ENCODE measurements at regions not wholly inside any gene's neighbourhood (a gene's known extent, or its start where the extent isn't known, plus 50 kb on each side); places are given as distances from the start of the nearest gene placed in this dataset.

DNA sequence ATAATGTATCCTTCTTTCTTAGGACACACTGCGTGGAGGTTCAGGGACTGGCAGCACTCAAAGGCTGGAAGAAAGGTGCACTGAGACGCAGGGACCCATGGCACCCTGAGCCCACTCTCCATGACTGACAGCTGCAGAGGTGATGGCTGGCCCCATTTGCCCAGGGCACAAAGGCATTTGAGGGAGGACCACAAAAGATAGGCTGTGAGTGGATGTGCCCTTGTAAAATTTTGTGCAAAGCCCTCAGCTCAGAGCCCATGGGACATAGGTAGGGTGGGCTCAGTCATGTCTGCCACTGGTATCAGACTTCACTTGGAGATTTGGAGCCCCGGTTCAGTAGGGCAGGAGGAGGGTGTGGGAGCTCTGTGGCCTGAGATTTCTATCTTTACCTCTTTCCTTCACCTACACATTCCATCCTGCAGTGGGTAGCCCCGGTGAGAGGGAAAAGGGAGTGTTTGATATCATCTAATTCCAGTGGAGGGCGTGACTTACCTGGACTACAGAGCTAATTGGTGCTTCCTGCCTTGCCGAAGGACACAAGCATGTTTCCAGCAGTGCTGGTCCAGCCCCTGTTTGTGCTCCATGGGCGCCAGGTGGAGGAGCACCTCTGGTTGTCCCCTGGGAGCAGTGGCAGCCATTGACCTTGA, 312.2 kb downstream of the EN1 start:
- Histone ChIP-seq H3K9ac (ENCODE audit: low read depth in 1 of 2, low read length in 2 of 2) (no peak overlapping the region), H3K9me3 (ENCODE audit: control insufficient read depth in 1 of 2, low read length in 2 of 2) (no peaks in the 10 kb centered on the region), H3K4me1 (ENCODE audit: control insufficient read depth in 1 of 2, insufficient read depth in 2 of 2, low read length in 2 of 2) (no peaks in the 10 kb centered on the region), H3K27ac (ENCODE audit: low read depth, low read length) (no peak overlapping the region), H3K27me3 (ENCODE audit: control insufficient read depth in 1 of 2, insufficient read depth in 2 of 2, low read length in 2 of 2) (no peaks in the 10 kb centered on the region), H3K36me3 (ENCODE audit: control insufficient read depth in 1 of 2, insufficient read depth in 2 of 2, low read length in 2 of 2) (no peaks in the 10 kb centered on the region), H3K4me3 (ENCODE audit: low read depth in 1 of 2, low read length in 2 of 2) (no peak overlapping the region)

DNA sequence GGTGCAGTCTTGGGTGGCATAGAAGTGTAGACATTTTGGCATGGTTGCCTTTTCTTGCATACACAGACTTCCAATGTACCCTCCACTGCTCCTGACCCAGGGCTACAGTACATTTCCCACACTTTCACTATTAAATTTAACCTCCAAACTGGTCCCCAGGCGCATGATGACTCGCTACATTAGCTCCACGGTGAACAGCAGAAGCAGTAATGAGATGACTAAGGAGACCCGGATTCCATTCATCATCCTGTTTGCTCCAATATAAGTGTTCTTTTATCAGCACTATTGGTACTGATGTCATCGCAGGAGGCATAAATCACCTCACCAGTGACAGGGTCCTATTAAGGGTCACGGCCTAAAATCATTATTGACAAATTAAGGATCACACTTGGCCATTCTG, 316.5 kb downstream of the EN1 start:
- H3K27me3 ChIP-seq (ENCODE audit: control insufficient read depth in 1 of 2, insufficient read depth in 2 of 2, low read length in 2 of 2): no peaks in the 10 kb centered on the region
- no peaks in the 10 kb centered on the region for H3K4me1 ChIP-seq (ENCODE audit: control insufficient read depth in 1 of 2, insufficient read depth in 2 of 2, low read length in 2 of 2)
- H3K36me3 ChIP-seq (ENCODE audit: control insufficient read depth in 1 of 2, insufficient read depth in 2 of 2, low read length in 2 of 2): no peaks in the 10 kb centered on the region
- no peak overlapping the region for H3K4me3 ChIP-seq (ENCODE audit: low read depth in 1 of 2, low read length in 2 of 2)
- H3K27ac ChIP-seq (ENCODE audit: low read depth, low read length): no peak overlapping the region
- no peak overlapping the region for H3K9ac ChIP-seq (ENCODE audit: low read depth in 1 of 2, low read length in 2 of 2)
- H3K9me3 ChIP-seq (ENCODE audit: control insufficient read depth in 1 of 2, low read length in 2 of 2): no peaks in the 10 kb centered on the region

DNA sequence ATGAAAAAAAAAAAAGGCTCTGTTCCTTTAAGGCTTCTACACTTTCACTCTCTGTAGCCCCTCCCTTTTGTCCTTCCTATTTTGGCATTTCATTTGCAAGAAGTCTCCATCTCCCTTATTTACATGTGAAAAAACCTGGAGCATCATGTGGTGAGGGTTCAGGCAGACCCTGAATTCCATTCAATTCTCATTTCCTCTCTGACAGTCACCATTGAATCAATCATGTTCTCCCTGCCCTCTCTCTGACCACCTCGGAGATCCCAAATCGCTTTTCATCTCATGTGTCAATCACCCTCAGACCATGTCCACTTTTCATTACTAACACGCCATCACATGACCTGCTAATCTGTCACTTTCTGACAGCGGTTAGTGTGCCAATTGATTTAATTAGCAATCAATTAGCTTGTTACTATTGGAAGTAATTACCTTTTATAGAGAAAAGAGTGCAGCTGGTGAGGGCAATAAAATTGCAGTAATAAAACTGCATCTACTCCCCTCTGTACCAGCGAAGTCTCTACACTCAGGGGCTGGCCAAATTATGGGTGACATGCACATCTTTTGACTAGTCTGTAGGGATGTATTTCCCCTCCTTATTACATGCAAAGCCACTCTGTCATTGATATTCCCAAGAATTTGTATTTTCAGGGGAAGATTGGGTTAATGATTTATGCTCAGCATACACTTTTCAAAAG, 317.4 kb downstream of the EN1 start:
- Histone ChIP-seq H3K27me3 (ENCODE audit: control insufficient read depth in 1 of 2, insufficient read depth in 2 of 2, low read length in 2 of 2) (no peaks in the 10 kb centered on the region), H3K36me3 (ENCODE audit: control insufficient read depth in 1 of 2, insufficient read depth in 2 of 2, low read length in 2 of 2) (no peaks in the 10 kb centered on the region), H3K27ac (ENCODE audit: low read depth, low read length) (no peak overlapping the region), H3K4me1 (ENCODE audit: control insufficient read depth in 1 of 2, insufficient read depth in 2 of 2, low read length in 2 of 2) (no peaks in the 10 kb centered on the region), H3K4me3 (ENCODE audit: low read depth in 1 of 2, low read length in 2 of 2) (no peak overlapping the region), H3K9me3 (ENCODE audit: control insufficient read depth in 1 of 2, low read length in 2 of 2) (no peaks in the 10 kb centered on the region), H3K9ac (ENCODE audit: low read depth in 1 of 2, low read length in 2 of 2) (no peak overlapping the region)

DNA sequence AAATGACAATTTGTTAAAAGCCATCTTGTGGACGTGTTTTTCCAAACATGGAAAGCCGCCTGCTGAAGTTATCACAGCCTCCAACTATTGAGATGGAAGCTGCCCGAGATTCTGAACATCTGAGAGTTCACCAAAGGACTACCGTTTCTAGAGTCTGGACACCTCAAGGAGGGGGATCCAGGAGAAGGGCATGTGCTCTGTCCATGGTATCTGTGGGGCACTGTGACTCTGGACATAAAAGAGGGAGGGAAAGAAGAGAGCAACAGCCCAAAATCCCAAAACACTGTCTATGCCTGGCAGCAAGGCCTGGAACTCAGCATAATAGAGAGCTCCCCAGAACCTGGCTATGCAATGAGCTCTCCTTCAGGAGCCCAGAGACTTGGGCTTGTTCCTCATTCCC, 319.9 kb downstream of the EN1 start:
- Histone ChIP-seq H3K9ac (ENCODE audit: low read depth in 1 of 2, low read length in 2 of 2) (no peak overlapping the region), H3K36me3 (ENCODE audit: control insufficient read depth in 1 of 2, insufficient read depth in 2 of 2, low read length in 2 of 2) (no peaks in the 10 kb centered on the region), H3K9me3 (ENCODE audit: control insufficient read depth in 1 of 2, low read length in 2 of 2) (no peaks in the 10 kb centered on the region), H3K4me1 (ENCODE audit: control insufficient read depth in 1 of 2, insufficient read depth in 2 of 2, low read length in 2 of 2) (no peaks in the 10 kb centered on the region), H3K27me3 (ENCODE audit: control insufficient read depth in 1 of 2, insufficient read depth in 2 of 2, low read length in 2 of 2) (no peaks in the 10 kb centered on the region), H3K4me3 (ENCODE audit: low read depth in 1 of 2, low read length in 2 of 2) (no peak overlapping the region), H3K27ac (ENCODE audit: low read depth, low read length) (no peak overlapping the region)

DNA sequence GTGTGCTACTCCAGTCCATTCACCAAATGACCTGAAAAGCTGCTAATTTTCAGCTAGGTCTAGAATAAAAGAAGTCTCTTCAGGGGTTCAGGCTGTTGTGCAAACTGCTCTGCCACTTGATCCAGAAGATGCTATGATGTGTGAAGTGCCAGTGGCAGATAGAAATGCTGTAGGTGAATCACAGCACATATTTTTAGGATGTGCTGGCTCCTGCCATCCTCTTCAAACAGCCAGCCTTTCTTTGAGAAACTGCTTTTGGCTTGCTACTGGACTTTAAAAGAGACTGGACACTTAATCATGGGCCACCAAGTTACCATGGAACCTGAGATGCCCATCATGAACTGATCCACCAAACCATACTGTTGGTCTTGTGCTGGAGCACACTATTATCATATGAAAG, 322.1 kb downstream of the EN1 start:
- Histone ChIP-seq H3K27ac (ENCODE audit: low read depth, low read length) (no peak overlapping the region), H3K9me3 (ENCODE audit: control insufficient read depth in 1 of 2, low read length in 2 of 2) (peaks cover 0 to 2% of the 10 kb centered on the region in 2 donors), H3K27me3 (ENCODE audit: control insufficient read depth in 1 of 2, insufficient read depth in 2 of 2, low read length in 2 of 2) (no peaks in the 10 kb centered on the region), H3K4me3 (ENCODE audit: low read depth in 1 of 2, low read length in 2 of 2) (no peak overlapping the region), H3K4me1 (ENCODE audit: control insufficient read depth in 1 of 2, insufficient read depth in 2 of 2, low read length in 2 of 2) (no peaks in the 10 kb centered on the region), H3K9ac (ENCODE audit: low read depth in 1 of 2, low read length in 2 of 2) (no peak overlapping the region), H3K36me3 (ENCODE audit: control insufficient read depth in 1 of 2, insufficient read depth in 2 of 2, low read length in 2 of 2) (no peaks in the 10 kb centered on the region)

DNA sequence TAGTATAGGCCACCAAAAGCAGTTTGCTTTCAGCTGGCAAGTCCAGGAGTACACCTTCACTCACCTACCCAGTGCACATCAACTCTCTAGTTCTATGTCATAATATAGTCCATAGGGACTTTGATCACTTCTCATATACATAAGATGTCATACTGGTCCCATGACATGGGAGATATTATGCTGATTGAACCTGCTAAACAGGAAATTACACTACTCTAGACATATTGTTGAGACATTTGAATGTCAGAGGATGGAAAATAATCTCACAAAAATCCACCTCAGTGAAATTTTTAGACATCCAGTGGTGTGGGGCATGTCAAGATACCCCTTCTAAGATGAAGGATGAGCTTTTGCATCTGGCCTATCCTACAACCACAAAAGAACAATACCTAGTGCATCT, 322.5 kb downstream of the EN1 start:
- no peaks in the 10 kb centered on the region for H3K36me3 ChIP-seq (ENCODE audit: control insufficient read depth in 1 of 2, insufficient read depth in 2 of 2, low read length in 2 of 2)
- no peak overlapping the region for H3K9ac ChIP-seq (ENCODE audit: low read depth in 1 of 2, low read length in 2 of 2)
- no peak overlapping the region for H3K27ac ChIP-seq (ENCODE audit: low read depth, low read length)
- peaks cover 0 to 2% of the 10 kb centered on the region in 2 donors for H3K9me3 ChIP-seq (ENCODE audit: control insufficient read depth in 1 of 2, low read length in 2 of 2)
- H3K4me1 ChIP-seq (ENCODE audit: control insufficient read depth in 1 of 2, insufficient read depth in 2 of 2, low read length in 2 of 2): no peaks in the 10 kb centered on the region
- no peak overlapping the region for H3K4me3 ChIP-seq (ENCODE audit: low read depth in 1 of 2, low read length in 2 of 2)
- no peaks in the 10 kb centered on the region for H3K27me3 ChIP-seq (ENCODE audit: control insufficient read depth in 1 of 2, insufficient read depth in 2 of 2, low read length in 2 of 2)

DNA sequence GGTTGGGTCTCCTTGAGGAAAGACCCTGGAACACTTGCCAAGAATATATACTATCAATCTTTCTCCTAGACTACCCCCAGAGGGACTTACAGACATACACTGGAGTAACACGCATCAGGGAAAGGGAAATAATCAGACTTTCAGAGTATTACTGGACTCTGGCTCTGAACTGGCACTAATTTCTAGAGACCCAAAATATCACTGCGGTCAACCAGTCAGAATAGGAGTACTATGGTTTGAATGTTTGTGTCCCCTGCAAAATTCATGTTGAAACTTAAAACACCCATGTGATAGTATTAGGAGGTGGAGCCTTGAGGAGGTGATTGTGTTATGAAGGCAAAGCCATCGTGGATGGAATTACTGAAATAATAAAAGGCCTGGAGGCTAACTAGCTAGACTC, 323.7 kb downstream of the EN1 start:
- H3K27me3 ChIP-seq (ENCODE audit: control insufficient read depth in 1 of 2, insufficient read depth in 2 of 2, low read length in 2 of 2): no peaks in the 10 kb centered on the region
- peaks cover 2 to 3% of the 10 kb centered on the region in 2 donors for H3K9me3 ChIP-seq (ENCODE audit: control insufficient read depth in 1 of 2, low read length in 2 of 2)
- no peak overlapping the region for H3K27ac ChIP-seq (ENCODE audit: low read depth, low read length)
- H3K4me1 ChIP-seq (ENCODE audit: control insufficient read depth in 1 of 2, insufficient read depth in 2 of 2, low read length in 2 of 2): no peaks in the 10 kb centered on the region
- H3K36me3 ChIP-seq (ENCODE audit: control insufficient read depth in 1 of 2, insufficient read depth in 2 of 2, low read length in 2 of 2): no peaks in the 10 kb centered on the region
- H3K9ac ChIP-seq (ENCODE audit: low read depth in 1 of 2, low read length in 2 of 2): no peak overlapping the region
- no peak overlapping the region for H3K4me3 ChIP-seq (ENCODE audit: low read depth in 1 of 2, low read length in 2 of 2)

DNA sequence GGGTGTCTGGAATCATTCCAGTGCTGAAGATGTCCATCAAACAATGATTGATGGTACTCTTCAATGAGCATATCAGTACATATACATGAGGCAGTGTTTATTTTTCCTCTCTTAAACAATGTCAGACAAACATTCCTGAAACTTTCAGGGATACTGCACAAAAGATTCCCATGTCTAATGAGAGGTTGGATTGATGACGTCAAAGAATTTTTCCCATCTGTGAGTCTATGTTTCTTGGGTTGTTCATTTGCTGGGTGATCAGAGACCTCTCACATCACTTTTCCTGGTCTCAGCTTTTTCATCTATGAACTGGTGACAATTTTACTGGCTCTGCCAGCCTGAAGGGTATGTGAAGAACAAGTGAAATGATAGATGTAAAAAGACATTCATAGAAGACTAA, 325.5 kb downstream of the EN1 start:
- Histone ChIP-seq H3K4me3 (ENCODE audit: low read depth in 1 of 2, low read length in 2 of 2) (no peak overlapping the region), H3K27me3 (ENCODE audit: control insufficient read depth in 1 of 2, insufficient read depth in 2 of 2, low read length in 2 of 2) (no peaks in the 10 kb centered on the region), H3K36me3 (ENCODE audit: control insufficient read depth in 1 of 2, insufficient read depth in 2 of 2, low read length in 2 of 2) (no peaks in the 10 kb centered on the region), H3K4me1 (ENCODE audit: control insufficient read depth in 1 of 2, insufficient read depth in 2 of 2, low read length in 2 of 2) (no peaks in the 10 kb centered on the region), H3K27ac (ENCODE audit: low read depth, low read length) (no peak overlapping the region), H3K9me3 (ENCODE audit: control insufficient read depth in 1 of 2, low read length in 2 of 2) (peaks cover 2 to 3% of the 10 kb centered on the region in 2 donors), H3K9ac (ENCODE audit: low read depth in 1 of 2, low read length in 2 of 2) (no peak overlapping the region)

DNA sequence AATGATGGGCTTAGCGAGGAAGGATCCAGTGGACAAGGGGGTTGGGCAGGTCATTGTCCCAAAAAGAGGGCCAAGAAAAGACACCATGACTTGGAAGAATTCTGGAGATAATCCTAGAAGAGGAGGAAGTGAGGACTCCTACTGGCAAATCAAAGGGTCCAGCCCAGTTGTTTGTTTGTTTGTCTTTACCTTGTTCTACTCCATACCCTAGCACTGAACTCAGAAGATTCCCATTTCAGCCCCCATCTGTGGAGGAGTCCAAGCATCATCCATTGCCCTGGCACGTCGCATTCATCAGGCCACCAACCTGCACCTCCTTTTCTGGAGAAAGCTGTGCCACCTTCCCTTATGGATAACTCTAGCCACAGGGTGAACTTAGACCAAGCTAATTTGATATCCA, 326.2 kb downstream of the EN1 start:
- Histone ChIP-seq H3K27me3 (ENCODE audit: control insufficient read depth in 1 of 2, insufficient read depth in 2 of 2, low read length in 2 of 2) (no peaks in the 10 kb centered on the region), H3K4me1 (ENCODE audit: control insufficient read depth in 1 of 2, insufficient read depth in 2 of 2, low read length in 2 of 2) (no peaks in the 10 kb centered on the region), H3K9ac (ENCODE audit: low read depth in 1 of 2, low read length in 2 of 2) (no peak overlapping the region), H3K4me3 (ENCODE audit: low read depth in 1 of 2, low read length in 2 of 2) (no peak overlapping the region), H3K27ac (ENCODE audit: low read depth, low read length) (no peak overlapping the region), H3K36me3 (ENCODE audit: control insufficient read depth in 1 of 2, insufficient read depth in 2 of 2, low read length in 2 of 2) (no peaks in the 10 kb centered on the region), H3K9me3 (ENCODE audit: control insufficient read depth in 1 of 2, low read length in 2 of 2) (peaks cover 2 to 3% of the 10 kb centered on the region in 2 donors)

DNA sequence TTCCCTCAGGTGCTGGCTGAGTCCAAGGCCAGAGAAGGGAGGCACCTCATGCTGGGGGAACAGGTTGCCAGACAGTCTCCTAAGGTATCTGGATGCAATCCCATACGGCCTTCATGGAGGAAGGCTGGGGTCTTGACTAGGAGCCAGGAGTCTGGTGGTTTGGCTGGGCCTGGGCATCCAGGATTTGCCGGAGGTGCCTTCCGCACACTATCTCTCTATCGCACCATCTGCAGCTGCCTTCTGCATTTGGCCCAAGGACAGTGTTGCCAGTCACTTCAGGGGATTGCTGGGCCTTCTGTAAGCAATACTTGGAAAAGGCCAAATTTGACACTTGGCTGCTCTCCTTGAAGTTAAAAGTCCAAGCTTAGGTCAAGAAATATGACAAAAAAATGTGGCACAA, 327.2 kb downstream of the EN1 start:
- Histone ChIP-seq H3K27me3 (ENCODE audit: control insufficient read depth in 1 of 2, insufficient read depth in 2 of 2, low read length in 2 of 2) (no peaks in the 10 kb centered on the region), H3K4me1 (ENCODE audit: control insufficient read depth in 1 of 2, insufficient read depth in 2 of 2, low read length in 2 of 2) (no peaks in the 10 kb centered on the region), H3K27ac (ENCODE audit: low read depth, low read length) (no peak overlapping the region), H3K9ac (ENCODE audit: low read depth in 1 of 2, low read length in 2 of 2) (no peak overlapping the region), H3K36me3 (ENCODE audit: control insufficient read depth in 1 of 2, insufficient read depth in 2 of 2, low read length in 2 of 2) (no peaks in the 10 kb centered on the region), H3K9me3 (ENCODE audit: control insufficient read depth in 1 of 2, low read length in 2 of 2) (peaks cover 2 to 3% of the 10 kb centered on the region in 2 donors), H3K4me3 (ENCODE audit: low read depth in 1 of 2, low read length in 2 of 2) (no peak overlapping the region)
